ENCODE measurements at regions not wholly inside any gene's neighbourhood (a gene's known extent, or its start where the extent isn't known, plus 50 kb on each side); places are given as distances from the start of the nearest gene placed in this dataset.

DNA sequence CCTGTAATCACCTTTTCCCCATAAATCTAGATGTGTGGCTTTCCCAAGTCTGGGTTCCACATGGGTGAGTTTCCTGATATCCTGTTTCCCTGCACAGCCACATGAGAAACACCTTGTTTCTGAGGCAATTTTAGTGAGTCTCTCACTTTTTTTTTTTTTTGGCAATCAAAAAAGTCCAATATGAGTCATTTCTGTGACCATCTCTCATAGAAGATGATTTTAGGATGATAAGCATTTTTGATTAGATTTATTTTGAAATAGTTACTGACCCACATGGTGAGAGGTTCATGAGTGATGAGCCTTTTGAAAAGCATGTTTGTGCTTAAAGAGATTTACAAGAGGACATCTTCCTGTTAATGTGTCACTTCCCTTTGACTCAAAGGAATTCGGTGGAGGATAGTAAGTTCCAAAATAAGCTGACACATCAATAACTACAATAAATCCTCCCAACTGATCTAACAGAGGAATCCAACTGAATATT is 464.0 kb downstream of the INHBA start:
- Histone ChIP-seq H3K4me3 (no peak overlapping the region), H3K9me3 (no peaks in the 10 kb centered on the region), H3K4me1 (no peaks in the 10 kb centered on the region), H3K36me3 (no peaks in the 10 kb centered on the region), H3K27me3 (no peaks in the 10 kb centered on the region), H3K27ac (no peak overlapping the region)
- no peak for TF ChIP-seq POLR2A (IDR thresholded peaks at IDR 0.05)
- TF ChIP-seq, protein P1, sequence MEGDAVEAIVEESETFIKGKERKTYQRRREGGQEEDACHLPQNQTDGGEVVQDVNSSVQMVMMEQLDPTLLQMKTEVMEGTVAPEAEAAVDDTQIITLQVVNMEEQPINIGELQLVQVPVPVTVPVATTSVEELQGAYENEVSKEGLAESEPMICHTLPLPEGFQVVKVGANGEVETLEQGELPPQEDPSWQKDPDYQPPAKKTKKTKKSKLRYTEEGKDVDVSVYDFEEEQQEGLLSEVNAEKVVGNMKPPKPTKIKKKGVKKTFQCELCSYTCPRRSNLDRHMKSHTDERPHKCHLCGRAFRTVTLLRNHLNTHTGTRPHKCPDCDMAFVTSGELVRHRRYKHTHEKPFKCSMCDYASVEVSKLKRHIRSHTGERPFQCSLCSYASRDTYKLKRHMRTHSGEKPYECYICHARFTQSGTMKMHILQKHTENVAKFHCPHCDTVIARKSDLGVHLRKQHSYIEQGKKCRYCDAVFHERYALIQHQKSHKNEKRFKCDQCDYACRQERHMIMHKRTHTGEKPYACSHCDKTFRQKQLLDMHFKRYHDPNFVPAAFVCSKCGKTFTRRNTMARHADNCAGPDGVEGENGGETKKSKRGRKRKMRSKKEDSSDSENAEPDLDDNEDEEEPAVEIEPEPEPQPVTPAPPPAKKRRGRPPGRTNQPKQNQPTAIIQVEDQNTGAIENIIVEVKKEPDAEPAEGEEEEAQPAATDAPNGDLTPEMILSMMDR (IDR thresholded peaks at IDR 0.05): no peak
- TF ChIP-seq POLR2AphosphoS5 (IDR thresholded peaks at IDR 0.05): no peak
- WGBS: 36% methylated on average over 1 of the region's 1 CpG
- DNase-seq (ENCODE audit: low spot score in 2 of 2): no peak

DNA sequence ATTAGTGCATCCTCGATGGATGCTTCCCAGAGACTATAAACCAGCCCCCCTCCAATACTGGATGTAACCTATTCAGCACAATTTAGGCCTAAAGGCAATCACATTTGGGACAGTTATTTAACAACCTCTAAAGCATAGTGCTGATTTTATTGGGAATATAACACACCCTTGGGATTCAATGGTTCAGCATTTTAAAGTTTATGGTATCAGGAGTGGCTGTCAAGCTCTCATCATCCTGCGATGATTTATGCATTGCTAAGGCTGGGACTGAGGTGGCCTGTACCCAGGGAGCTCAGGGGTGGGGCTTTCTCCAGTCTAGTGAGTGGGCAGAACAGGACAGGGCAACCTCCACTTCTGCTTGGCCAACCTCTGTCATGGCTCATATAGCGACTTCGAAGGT is 464.9 kb downstream of the INHBA start:
- H3K27ac ChIP-seq: no peak overlapping the region
- DNase-seq (ENCODE audit: low spot score in 2 of 2): no peak
- no peak overlapping the region for H3K4me3 ChIP-seq
- no peaks in the 10 kb centered on the region for H3K4me1 ChIP-seq
- H3K36me3 ChIP-seq: no peaks in the 10 kb centered on the region
- H3K9me3 ChIP-seq: no peaks in the 10 kb centered on the region
- H3K27me3 ChIP-seq: no peaks in the 10 kb centered on the region
- TF ChIP-seq, protein P1 (IDR thresholded peaks at IDR 0.05): no peak
- no peak for TF ChIP-seq EP300 (IDR thresholded peaks at IDR 0.05)
- 92% methylated on average over 4 of the region's 4 CpGs for WGBS

DNA sequence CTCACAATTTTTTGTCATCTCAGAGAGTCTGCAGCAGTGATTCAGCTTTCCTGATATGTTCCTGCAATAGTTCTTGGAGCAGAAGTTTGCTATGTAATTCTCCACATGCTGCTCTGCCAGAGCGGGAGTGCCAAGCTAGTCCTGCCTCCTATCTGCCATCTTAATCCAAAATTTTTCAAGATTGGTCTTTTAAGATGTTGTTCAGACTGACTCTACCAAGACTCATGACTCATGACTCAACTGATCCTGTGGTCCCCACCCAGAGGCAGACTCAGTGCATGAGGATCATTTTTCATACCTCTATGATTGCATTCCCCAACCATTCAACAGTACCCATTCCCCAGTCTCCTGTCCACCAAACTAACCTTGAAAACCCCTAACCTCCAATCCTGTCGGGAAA is 470.8 kb downstream of the INHBA start:
- H3K27me3 ChIP-seq: no peaks in the 10 kb centered on the region
- 94% methylated on average over 2 of the region's 2 CpGs for WGBS
- H3K4me3 ChIP-seq: no peak overlapping the region
- no peak overlapping the region for H3K27ac ChIP-seq
- TF ChIP-seq EP300 (IDR thresholded peaks at IDR 0.05) (no peak), POLR2AphosphoS5 (IDR thresholded peaks at IDR 0.05) (no peak), POLR2A (IDR thresholded peaks at IDR 0.05) (no peak)
- TF ChIP-seq, protein P1 (IDR thresholded peaks at IDR 0.05): no peak
- no peaks in the 10 kb centered on the region for H3K36me3 ChIP-seq
- H3K9me3 ChIP-seq: peaks cover 4% of the 10 kb centered on the region
- H3K4me1 ChIP-seq: no peaks in the 10 kb centered on the region
- DNase-seq (ENCODE audit: low spot score in 2 of 2): no peak

DNA sequence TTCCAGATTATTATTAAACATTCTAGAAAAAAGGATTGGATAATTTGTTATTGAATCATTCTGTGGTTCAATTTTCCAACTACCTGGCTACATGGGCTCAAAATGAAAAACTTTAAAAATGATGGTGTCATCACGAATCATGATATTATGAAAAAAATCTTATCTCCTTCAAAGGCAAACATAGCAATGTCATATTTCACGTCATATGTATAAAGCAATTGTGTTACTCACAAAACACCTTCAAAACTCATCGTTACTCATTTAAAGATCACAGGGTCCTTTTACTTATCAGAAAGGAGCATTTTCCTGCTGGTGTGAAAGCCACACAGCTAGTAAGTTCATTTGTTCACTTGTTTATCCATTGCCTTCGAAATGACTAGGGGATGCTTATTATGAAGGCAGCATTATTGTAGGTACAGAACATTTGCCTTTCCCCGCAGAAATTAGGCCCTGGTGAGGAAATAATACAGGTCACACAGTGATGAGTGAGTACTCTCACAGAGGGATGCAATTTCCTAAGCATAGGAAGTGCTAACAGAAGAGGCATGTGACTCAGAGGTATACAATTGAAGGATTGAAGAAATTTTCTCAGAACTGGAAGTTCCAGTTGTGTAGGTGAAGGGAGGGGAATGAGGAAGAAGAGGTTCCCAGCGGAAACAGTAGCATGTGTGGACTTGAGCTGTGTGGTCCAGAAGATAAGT is 478.7 kb downstream of the INHBA start:
- H3K36me3 ChIP-seq: no peaks in the 10 kb centered on the region
- no peaks in the 10 kb centered on the region for H3K9me3 ChIP-seq
- WGBS: 83% methylated on average over 6 of the region's 6 CpGs
- H3K4me1 ChIP-seq: no peaks in the 10 kb centered on the region
- no peak overlapping the region for H3K27ac ChIP-seq
- H3K27me3 ChIP-seq: no peaks in the 10 kb centered on the region
- DNase-seq (ENCODE audit: low spot score in 2 of 2): no peak
- TF ChIP-seq POLR2AphosphoS5 (IDR thresholded peaks at IDR 0.05) (no peak), POLR2A (IDR thresholded peaks at IDR 0.05) (no peak), EP300 (IDR thresholded peaks at IDR 0.05) (no peak)
- TF ChIP-seq, protein P1 (IDR thresholded peaks at IDR 0.05): no peak
- H3K4me3 ChIP-seq: no peak overlapping the region

DNA sequence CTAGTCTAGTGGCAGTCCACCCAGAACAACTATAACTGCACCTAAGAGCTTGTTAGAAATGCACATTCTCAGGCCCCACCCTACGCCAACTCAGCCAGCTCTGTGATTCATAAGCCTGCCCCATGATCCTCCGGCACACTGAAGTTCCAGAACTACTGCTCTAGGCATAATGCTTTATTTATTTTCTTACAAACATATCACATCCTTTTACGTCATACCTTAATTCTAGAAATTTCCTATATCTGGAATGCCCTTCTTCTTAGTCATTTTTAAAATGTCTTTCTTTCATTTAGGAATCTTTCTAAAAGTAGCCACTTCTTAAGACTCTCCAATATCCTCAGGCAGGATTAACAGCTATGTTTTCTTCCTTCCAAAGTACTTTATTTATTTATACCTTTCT is 480.1 kb downstream of the INHBA start:
- 85% methylated on average over 3 of the region's 3 CpGs for WGBS

More for the DNA sequence above, 480.1 kb downstream of the INHBA start:
- DNase-seq (ENCODE audit: low spot score in 2 of 2): no peak
- Histone ChIP-seq H3K4me3 (no peak overlapping the region), H3K9me3 (no peaks in the 10 kb centered on the region), H3K4me1 (no peaks in the 10 kb centered on the region), H3K27me3 (no peaks in the 10 kb centered on the region), H3K27ac (no peak overlapping the region), H3K36me3 (no peaks in the 10 kb centered on the region)
- no peak for TF ChIP-seq POLR2AphosphoS5 (IDR thresholded peaks at IDR 0.05)
- TF ChIP-seq POLR2A (IDR thresholded peaks at IDR 0.05): no peak
- TF ChIP-seq, protein P1 (IDR thresholded peaks at IDR 0.05): no peak
- no peak for TF ChIP-seq EP300 (IDR thresholded peaks at IDR 0.05)

All from suprapubic skin (tissue), 4 donors.